SK-N-SH treated with all-trans-retinoic acid at 6 μM for 48 hours (cell line): ENCODE measurements at regions not wholly inside any gene's neighbourhood (a gene's known extent, or its start where the extent isn't known, plus 50 kb on each side); places are given as distances from the start of the nearest gene placed in this dataset.

Experiments
- ARNTL ChIP-seq: fragments of 450-650 bp; formaldehyde crosslinking; IDR thresholded peaks from 2 replicates; pipeline ENCODE4 v1.5.0; 2020; ENCODE audit warnings: low read depth, mild to moderate bottlenecking, moderate library complexity, borderline replicate concordance
- BACH2 ChIP-seq: fragments of 250-450 bp; sonication (Bioruptor Pico); IDR thresholded peaks from 2 replicates; pipeline ENCODE4 v1.9.0; 2021; ENCODE audit warnings: mild to moderate bottlenecking, borderline replicate concordance
- CSRNP3 ChIP-seq: fragments of 250-450 bp; sonication (Bioruptor Pico); IDR thresholded peaks from 2 replicates; pipeline ENCODE4 v1.5.1; 2021; ENCODE audit warnings: mild to moderate bottlenecking, moderate library complexity
- GLIS3 ChIP-seq: fragments of 250-450 bp; sonication (Bioruptor Pico); IDR thresholded peaks from 2 replicates; pipeline ENCODE4 v1.5.0; 2020; ENCODE audit warnings: mild to moderate bottlenecking, moderate library complexity
- PPARA ChIP-seq: fragments of 250-450 bp; sonication (Bioruptor Pico); IDR thresholded peaks from 2 replicates; pipeline ENCODE4 v1.5.0; 2020; ENCODE audit warnings: mild to moderate bottlenecking, borderline replicate concordance
- RARB ChIP-seq: fragments of 250-450 bp; sonication (Bioruptor Pico); IDR thresholded peaks from 2 replicates; pipeline ENCODE4 v1.8.0; 2021; ENCODE audit warnings: mild to moderate bottlenecking, moderate library complexity
- SNAI2 ChIP-seq: fragments of 250-450 bp; sonication (Bioruptor Pico); IDR thresholded peaks from 2 replicates; pipeline ENCODE4 v1.5.0; 2020; ENCODE audit warnings: mild to moderate bottlenecking, moderate library complexity
- TCF4 ChIP-seq: fragments of 250-450 bp; sonication (Bioruptor Pico); IDR thresholded peaks from 2 replicates; pipeline ENCODE4 v1.8.0; 2021; ENCODE audit warnings: mild to moderate bottlenecking, moderate library complexity, borderline replicate concordance
- TSHZ2 ChIP-seq: fragments of 250-450 bp; sonication (Bioruptor Pico); IDR thresholded peaks from 2 replicates; pipeline ENCODE4 v1.5.0; 2020; ENCODE audit warnings: mild to moderate bottlenecking, moderate library complexity
- ZFP3 ChIP-seq: fragments of 250-450 bp; sonication (Bioruptor Pico); IDR thresholded peaks from 2 replicates; pipeline ENCODE4 v1.5.0; 2020; ENCODE audit warnings: mild to moderate bottlenecking, moderate library complexity
- ZFP30 ChIP-seq: fragments of 450-650 bp; formaldehyde crosslinking; IDR thresholded peaks from 2 replicates; pipeline ENCODE4 v1.5.0; 2022; ENCODE audit warnings: mild to moderate bottlenecking, moderate library complexity
- TF ChIP-seq, protein P1 (sequence below): fragments of 250-450 bp; sonication (Bioruptor Pico); IDR thresholded peaks from 2 replicates; pipeline ENCODE4 v1.5.1; 2020; ENCODE audit warnings: low read depth, mild to moderate bottlenecking, moderate library complexity
- TF ChIP-seq, protein P2 (sequence below): fragments of 250-450 bp; sonication (Bioruptor Pico); IDR thresholded peaks from 2 replicates; pipeline ENCODE4 v1.8.0; 2020; ENCODE audit warnings: mild to moderate bottlenecking, moderate library complexity, borderline replicate concordance

GRCh38 chr2:155424518-155424917 lies 726.0 kb downstream of the KCNJ3 start:
- no peak for TF ChIP-seq ZFP3 (CRISPR knock-in tag)
- no peak for TF ChIP-seq TCF4
- TF ChIP-seq, protein P1, sequence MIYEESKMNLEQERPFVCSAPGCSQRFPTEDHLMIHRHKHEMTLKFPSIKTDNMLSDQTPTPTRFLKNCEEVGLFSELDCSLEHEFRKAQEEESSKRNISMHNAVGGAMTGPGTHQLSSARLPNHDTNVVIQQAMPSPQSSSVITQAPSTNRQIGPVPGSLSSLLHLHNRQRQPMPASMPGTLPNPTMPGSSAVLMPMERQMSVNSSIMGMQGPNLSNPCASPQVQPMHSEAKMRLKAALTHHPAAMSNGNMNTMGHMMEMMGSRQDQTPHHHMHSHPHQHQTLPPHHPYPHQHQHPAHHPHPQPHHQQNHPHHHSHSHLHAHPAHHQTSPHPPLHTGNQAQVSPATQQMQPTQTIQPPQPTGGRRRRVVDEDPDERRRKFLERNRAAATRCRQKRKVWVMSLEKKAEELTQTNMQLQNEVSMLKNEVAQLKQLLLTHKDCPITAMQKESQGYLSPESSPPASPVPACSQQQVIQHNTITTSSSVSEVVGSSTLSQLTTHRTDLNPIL (CRISPR knock-in tag): no peak
- TF ChIP-seq, protein P2, sequence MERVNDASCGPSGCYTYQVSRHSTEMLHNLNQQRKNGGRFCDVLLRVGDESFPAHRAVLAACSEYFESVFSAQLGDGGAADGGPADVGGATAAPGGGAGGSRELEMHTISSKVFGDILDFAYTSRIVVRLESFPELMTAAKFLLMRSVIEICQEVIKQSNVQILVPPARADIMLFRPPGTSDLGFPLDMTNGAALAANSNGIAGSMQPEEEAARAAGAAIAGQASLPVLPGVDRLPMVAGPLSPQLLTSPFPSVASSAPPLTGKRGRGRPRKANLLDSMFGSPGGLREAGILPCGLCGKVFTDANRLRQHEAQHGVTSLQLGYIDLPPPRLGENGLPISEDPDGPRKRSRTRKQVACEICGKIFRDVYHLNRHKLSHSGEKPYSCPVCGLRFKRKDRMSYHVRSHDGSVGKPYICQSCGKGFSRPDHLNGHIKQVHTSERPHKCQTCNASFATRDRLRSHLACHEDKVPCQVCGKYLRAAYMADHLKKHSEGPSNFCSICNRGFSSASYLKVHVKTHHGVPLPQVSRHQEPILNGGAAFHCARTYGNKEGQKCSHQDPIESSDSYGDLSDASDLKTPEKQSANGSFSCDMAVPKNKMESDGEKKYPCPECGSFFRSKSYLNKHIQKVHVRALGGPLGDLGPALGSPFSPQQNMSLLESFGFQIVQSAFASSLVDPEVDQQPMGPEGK: no peak
- no peak for TF ChIP-seq GLIS3
- TF ChIP-seq ZFP30 (CRISPR knock-in tag): no peak
- no peak for TF ChIP-seq CSRNP3
- no peak for TF ChIP-seq BACH2 (CRISPR knock-in tag)
- no peak for TF ChIP-seq SNAI2
- TF ChIP-seq PPARA: no peak
- no peak for TF ChIP-seq ARNTL (CRISPR knock-in tag)
- no peak for TF ChIP-seq TSHZ2 (CRISPR knock-in tag)
- no peak for TF ChIP-seq RARB (CRISPR knock-in tag)
